ENCODE measurements at regions not wholly inside any gene's neighbourhood (a gene's known extent, or its start where the extent isn't known, plus 50 kb on each side); places are given as distances from the start of the nearest gene placed in this dataset.

DNA sequence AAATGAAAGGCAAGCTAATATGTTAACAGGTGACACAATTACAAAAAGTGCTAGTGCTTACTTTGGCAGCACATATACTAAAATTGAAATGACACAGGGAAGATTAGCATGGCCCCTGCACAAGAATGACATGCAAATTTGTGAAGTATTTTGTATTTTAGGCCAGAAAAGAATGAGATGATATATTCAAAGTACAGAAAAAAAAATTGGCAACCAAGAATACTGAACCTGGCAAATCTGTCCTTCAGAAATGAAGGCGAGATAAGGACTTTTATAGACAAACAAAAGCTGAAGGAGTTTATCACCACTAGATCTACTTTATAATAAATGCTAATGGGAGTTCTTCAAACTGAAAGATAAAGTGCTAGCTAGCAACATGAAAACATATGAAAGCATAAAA, 350.0 kb upstream of the POU3F1 start:
- TF ChIP-seq, protein P1, sequence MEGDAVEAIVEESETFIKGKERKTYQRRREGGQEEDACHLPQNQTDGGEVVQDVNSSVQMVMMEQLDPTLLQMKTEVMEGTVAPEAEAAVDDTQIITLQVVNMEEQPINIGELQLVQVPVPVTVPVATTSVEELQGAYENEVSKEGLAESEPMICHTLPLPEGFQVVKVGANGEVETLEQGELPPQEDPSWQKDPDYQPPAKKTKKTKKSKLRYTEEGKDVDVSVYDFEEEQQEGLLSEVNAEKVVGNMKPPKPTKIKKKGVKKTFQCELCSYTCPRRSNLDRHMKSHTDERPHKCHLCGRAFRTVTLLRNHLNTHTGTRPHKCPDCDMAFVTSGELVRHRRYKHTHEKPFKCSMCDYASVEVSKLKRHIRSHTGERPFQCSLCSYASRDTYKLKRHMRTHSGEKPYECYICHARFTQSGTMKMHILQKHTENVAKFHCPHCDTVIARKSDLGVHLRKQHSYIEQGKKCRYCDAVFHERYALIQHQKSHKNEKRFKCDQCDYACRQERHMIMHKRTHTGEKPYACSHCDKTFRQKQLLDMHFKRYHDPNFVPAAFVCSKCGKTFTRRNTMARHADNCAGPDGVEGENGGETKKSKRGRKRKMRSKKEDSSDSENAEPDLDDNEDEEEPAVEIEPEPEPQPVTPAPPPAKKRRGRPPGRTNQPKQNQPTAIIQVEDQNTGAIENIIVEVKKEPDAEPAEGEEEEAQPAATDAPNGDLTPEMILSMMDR (IDR thresholded peaks at IDR 0.05; ENCODE audit: insufficient read depth, low read length): no peak
- no peak for TF ChIP-seq POLR2AphosphoS5 (IDR thresholded peaks at IDR 0.05; ENCODE audit: low read depth)
- no peak for TF ChIP-seq SPI1 (IDR thresholded peaks at IDR 0.05; ENCODE audit: borderline replicate concordance, low read depth)

Measured in HL-60 (cell line).